B cell (primary cell): ENCODE measurements at regions not wholly inside any gene's neighbourhood (a gene's known extent, or its start where the extent isn't known, plus 50 kb on each side); places are given as distances from the start of the nearest gene placed in this dataset.
"Not testable (repeated sequence)": the region's sequence is repeated elsewhere in the genome, so short reads cannot be mapped to it uniquely, and the experiment has no call there.

ENCODE experiments used
- EZH2 ChIP-seq: IDR thresholded peaks from 2 replicates; pipeline ENCODE4 v1.6.1; 2012; ENCODE audit warnings: borderline replicate concordance, low read depth, mild to moderate bottlenecking, moderate library complexity, low read length; ENCODE audit not compliant: insufficient read depth, poor library complexity, severe bottlenecking
- TF ChIP-seq, protein P1 (sequence below): fragments of 200-600 bp; IDR thresholded peaks from one replicate; pipeline ENCODE4 v1.8.0; 2022; ENCODE audit warnings: antibody characterized with exemption, mild to moderate bottlenecking

DNA sequence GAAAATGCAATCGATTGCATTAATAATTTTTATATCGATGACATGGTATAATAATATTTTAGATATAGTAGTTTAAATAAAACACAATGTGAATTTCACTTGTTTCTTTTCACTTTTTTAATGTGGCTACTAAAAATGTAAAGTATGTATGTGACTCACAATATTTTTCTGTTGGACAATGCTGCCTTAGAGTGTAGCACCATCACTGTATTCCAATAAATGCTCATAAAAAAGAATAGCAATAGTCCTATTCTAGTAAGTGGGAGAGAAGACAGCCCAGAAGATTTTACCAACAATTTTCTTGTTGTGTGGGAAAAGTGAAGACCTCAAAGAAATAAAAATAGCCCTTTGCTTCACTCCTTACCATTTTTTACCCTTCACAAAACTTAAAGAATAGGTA is 79.8 kb downstream of the FOXD4L6 start:
- not testable (repeated sequence) for TF ChIP-seq EZH2
- TF ChIP-seq, protein P1, sequence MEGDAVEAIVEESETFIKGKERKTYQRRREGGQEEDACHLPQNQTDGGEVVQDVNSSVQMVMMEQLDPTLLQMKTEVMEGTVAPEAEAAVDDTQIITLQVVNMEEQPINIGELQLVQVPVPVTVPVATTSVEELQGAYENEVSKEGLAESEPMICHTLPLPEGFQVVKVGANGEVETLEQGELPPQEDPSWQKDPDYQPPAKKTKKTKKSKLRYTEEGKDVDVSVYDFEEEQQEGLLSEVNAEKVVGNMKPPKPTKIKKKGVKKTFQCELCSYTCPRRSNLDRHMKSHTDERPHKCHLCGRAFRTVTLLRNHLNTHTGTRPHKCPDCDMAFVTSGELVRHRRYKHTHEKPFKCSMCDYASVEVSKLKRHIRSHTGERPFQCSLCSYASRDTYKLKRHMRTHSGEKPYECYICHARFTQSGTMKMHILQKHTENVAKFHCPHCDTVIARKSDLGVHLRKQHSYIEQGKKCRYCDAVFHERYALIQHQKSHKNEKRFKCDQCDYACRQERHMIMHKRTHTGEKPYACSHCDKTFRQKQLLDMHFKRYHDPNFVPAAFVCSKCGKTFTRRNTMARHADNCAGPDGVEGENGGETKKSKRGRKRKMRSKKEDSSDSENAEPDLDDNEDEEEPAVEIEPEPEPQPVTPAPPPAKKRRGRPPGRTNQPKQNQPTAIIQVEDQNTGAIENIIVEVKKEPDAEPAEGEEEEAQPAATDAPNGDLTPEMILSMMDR: not testable (repeated sequence)
